ENCODE measurements at regions not wholly inside any gene's neighbourhood (a gene's known extent, or its start where the extent isn't known, plus 50 kb on each side); places are given as distances from the start of the nearest gene placed in this dataset.
A peak's percentile ranks its signal among the peaks of the same experiment; 100 is the strongest.

- TF ChIP-seq GATA3 (IDR thresholded peaks at IDR 0.05; ENCODE audit: low read depth, low read length) (no peak), GATA2 (IDR thresholded peaks at IDR 0.05; ENCODE audit: low read depth, low read length) (no peak)
Measured at GRCh38 chr9:99385215-99385614, 163.1 kb downstream of the SEC61B start.

- no peak for TF ChIP-seq GATA3 (IDR thresholded peaks at IDR 0.05; ENCODE audit: low read depth, low read length)
- TF ChIP-seq GATA2 (IDR thresholded peaks at IDR 0.05; ENCODE audit: low read depth, low read length), result no peak
Measured at GRCh38 chr9:99385814-99386279, 163.8 kb downstream of the SEC61B start.

DNA sequence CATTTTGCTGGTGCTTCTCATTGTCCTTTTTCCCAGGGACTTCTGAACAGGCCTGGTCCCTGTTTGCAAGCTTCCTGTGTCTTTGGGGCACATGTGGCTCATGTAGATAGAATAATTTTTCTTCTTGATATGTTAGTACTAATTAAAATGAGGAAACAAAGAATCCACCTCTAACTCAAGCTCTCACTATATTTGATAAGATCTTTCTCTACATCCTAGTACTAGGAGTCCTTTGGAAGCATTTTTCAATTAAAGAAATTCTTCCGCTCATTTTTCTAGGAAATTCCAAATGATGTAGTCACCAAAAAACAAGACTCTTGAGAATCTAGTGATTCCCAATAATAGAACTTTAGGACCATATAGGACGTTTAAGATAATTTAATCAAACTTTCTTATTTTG lies 165.3 kb downstream of the SEC61B start:
- TF ChIP-seq GATA2 (IDR thresholded peaks at IDR 0.05; ENCODE audit: low read depth, low read length), result no peak
- no peak for TF ChIP-seq GATA3 (IDR thresholded peaks at IDR 0.05; ENCODE audit: low read depth, low read length)

DNA sequence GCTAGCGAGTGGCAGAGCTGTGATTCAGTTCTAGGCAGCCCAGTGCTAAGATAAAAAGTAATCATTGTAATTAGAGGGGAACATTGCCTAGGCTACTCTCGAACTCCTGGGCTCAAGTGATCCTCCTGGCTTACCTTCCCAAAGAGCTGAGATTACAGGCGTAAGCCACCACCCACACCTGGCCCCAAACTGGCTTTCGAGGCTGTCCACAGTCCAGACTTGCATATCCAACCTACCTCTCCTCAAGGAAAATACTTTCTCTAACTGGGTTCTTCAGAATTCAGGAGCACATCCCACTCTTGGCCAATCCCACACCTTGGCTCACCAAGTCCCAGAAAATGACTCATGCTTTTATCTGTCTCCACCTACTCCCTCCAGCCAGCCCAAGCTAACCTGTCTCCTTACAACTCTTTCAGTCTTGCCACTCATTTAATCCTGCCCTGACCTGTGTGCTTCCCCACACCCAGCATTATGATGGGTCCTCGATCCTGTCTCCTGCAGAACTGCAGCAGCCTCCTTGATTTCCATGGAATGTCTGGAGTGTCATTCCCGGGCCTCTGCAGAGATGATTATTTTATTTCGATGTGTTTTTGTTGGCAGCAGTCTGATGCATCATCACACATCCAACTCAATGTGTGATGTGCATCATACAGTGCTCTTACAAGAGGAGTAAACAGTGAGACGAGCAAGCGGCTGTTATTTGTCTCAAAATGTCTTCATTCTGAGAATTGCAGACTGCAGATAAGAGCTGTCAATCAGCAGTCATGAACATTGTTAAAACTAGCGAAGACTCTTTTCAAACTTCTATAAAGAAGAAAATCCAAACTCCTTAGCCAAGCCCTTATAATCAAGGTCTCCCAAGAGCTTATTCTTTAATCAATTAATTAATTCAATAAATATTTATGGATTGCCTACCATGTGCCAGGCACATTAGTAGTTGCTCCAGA lies 167.3 kb downstream of the SEC61B start:
- TF ChIP-seq GATA3 (IDR thresholded peaks at IDR 0.05; ENCODE audit: low read depth, low read length) (no peak), GATA2 (IDR thresholded peaks at IDR 0.05; ENCODE audit: low read depth, low read length) (no peak)

DNA sequence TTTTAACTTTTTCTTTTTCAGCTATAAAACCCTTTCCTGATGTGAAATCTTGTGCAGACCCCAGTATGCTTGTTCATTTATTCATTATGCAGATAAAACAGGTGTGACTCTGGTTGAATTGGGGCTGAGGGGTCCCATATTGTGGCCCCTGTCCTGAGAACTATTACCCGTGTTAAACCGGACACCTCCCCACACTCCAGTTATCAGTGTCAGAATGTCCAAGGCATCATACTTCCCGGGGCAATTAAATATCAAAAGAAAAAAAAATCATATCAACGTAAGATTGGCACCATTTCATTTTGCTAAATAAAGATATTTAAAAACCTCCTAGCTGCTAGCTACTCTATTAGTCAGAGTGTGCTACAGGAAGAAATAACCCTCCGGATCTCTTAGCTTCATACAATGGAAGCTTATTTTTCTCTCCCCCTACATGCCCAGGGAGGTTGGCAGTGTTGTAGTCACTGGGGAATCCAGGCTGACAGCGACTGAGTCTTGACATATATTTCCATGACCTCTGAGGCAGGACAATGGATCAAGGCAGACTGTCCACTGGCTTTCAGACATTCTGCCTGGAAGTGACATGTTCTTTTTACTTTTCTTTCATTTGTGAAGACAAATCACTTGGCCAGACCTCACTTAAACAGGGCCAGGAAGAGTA lies 170.0 kb downstream of the SEC61B start:
- TF ChIP-seq GATA3 (IDR thresholded peaks at IDR 0.05; ENCODE audit: low read depth, low read length) (no peak), GATA2 (IDR thresholded peaks at IDR 0.05; ENCODE audit: low read depth, low read length) (no peak)

GRCh38 chr9:99392986-99393385 lies 170.9 kb downstream of the SEC61B start:
- TF ChIP-seq GATA2 (IDR thresholded peaks at IDR 0.05; ENCODE audit: low read depth, low read length) (no peak), GATA3 (IDR thresholded peaks at IDR 0.05; ENCODE audit: low read depth, low read length) (no peak)

DNA sequence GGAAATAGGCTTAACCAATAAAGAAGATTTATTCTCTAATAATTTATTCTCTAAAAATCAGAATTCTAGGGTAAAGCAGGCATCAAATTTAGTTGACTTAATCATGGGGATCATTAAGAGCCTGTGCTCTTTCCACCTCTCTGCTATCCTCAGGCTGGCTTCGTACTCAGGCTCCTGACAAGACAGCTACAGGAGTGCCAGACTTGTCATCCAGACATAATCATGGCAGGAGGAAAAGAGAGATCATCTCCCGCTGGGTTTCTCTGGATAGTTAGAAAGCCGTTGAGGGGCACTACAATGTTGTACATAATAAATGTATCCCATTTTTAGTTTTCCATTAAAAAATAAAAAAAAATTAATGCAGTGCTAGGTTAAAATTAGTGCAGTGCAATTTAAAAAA lies 171.9 kb downstream of the SEC61B start:
- no peak for TF ChIP-seq GATA3 (IDR thresholded peaks at IDR 0.05; ENCODE audit: low read depth, low read length)
- no peak for TF ChIP-seq GATA2 (IDR thresholded peaks at IDR 0.05; ENCODE audit: low read depth, low read length)

GRCh38 chr9:99398241-99398640 lies 176.2 kb downstream of the SEC61B start:
- TF ChIP-seq GATA3 (IDR thresholded peaks at IDR 0.05; ENCODE audit: low read depth, low read length), result no peak
- TF ChIP-seq GATA2 (IDR thresholded peaks at IDR 0.05; ENCODE audit: low read depth, low read length), result peak; percentile 51; the same call in 1 of the 2 replicates

DNA sequence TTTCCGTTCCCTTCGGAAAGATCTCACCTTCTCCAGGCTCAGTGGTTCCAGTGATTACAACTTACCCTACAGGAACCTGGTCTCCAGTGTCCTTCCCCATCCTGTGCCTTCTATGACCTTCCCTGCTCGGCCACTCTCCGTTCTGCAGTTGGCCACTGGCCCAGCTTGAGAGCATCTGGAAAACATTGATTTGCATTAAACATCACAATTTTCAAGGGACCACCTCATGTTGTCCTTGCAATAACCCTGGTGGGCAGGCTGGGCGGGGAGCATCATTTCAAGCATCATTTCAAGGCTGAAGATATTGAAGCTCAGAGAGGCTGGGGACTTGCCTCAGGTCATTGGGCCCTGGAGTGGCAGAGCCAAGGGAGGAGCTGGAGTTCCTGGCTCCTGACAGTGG lies 177.4 kb downstream of the SEC61B start:
- no peak for TF ChIP-seq GATA2 (IDR thresholded peaks at IDR 0.05; ENCODE audit: low read depth, low read length)
- TF ChIP-seq GATA3 (IDR thresholded peaks at IDR 0.05; ENCODE audit: low read depth, low read length), result no peak

DNA sequence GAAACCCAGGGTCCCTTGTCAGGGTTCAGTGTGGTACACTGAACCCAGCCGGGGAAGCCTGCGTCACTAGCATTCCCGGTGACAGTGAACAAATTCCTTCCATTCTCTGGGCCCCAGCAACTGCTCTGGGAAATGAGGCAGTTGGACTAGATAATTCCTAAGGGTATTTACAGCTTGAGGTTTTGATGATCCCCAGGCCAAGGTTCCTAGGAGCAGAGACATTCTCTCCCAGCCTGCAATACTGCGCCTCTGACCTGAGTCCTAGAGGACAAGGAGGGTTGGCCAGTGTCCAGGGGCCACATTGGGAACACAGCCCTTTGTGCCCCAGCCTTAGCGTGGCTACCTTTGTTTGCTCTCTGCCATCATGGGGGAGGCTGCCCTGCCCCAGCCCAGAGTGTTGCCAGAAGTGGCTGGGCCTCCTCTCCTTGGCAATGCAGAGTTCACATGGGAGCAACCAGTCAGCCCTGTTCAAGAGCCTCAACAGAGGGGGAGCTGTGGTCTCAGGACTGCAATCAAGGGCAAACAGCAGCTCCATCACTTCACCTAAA lies 178.2 kb downstream of the SEC61B start:
- TF ChIP-seq GATA2 (IDR thresholded peaks at IDR 0.05; ENCODE audit: low read depth, low read length), result no peak
- TF ChIP-seq GATA3 (IDR thresholded peaks at IDR 0.05; ENCODE audit: low read depth, low read length), result no peak

DNA sequence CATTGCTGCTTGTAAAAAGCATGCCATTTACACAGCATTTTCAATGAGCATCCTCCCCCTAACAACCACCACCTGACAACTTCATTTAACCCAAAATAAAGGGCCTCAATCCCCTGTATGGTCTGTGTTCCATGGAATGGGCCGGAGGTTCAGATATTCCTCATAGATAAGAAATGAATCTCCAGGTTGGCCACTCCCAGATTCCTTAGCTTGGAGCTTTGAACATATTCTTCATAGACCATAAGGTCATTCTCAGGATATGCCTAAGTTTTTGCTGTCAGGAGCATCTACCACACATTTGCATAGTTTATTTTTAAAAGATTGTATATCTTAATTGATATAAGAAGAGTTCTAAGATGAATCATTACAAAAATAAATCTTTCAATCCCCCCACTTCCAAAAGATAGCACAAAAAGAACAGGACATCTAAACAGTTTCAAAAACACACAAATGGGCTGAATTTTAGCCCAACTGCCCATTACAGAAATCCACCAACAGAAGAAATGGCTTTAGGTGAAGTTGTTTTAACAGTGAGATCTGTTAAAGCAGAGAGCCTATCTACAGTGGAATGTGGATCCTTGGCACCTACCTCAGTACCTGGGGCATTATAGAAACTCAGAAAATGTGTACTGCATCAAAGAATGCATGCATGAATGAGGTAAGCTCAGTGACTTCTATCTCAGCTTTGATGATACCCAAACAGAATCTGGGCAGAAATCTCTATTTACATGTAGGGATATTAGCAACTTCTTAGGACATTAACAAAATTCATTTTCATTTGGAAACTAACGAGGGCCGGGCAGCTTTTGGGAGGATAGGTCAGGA lies 179.8 kb downstream of the SEC61B start:
- TF ChIP-seq GATA3 (IDR thresholded peaks at IDR 0.05; ENCODE audit: low read depth, low read length) (no peak), GATA2 (IDR thresholded peaks at IDR 0.05; ENCODE audit: low read depth, low read length) (no peak)

- TF ChIP-seq GATA2 (IDR thresholded peaks at IDR 0.05; ENCODE audit: low read depth, low read length), result no peak
- TF ChIP-seq GATA3 (IDR thresholded peaks at IDR 0.05; ENCODE audit: low read depth, low read length), result no peak
Measured at GRCh38 chr9:99403371-99403770, 181.3 kb downstream of the SEC61B start.

- TF ChIP-seq GATA3 (IDR thresholded peaks at IDR 0.05; ENCODE audit: low read depth, low read length), result no peak
- TF ChIP-seq GATA2 (IDR thresholded peaks at IDR 0.05; ENCODE audit: low read depth, low read length), result no peak
Measured at GRCh38 chr9:99405359-99405758, 183.3 kb downstream of the SEC61B start.

- TF ChIP-seq GATA3 (IDR thresholded peaks at IDR 0.05; ENCODE audit: low read depth, low read length) (no peak), GATA2 (IDR thresholded peaks at IDR 0.05; ENCODE audit: low read depth, low read length) (no peak)
Measured at GRCh38 chr9:99406939-99407338, 184.9 kb downstream of the SEC61B start.
